Tibial artery (tissue), 4 donors: ENCODE measurements at regions not wholly inside any gene's neighbourhood (a gene's known extent, or its start where the extent isn't known, plus 50 kb on each side); places are given as distances from the start of the nearest gene placed in this dataset.

Experiments
- DNase-seq, 2 donors: peaks; one replicate each; pipeline ENCODE4 v3.0.0-alpha.2; 2019
- H3K27ac ChIP-seq, 2 donors: fragments of 200-600 bp; sonication (generic) in 1 of 2; 1 replicate in 1 of 2; 2 replicates in 1 of 2; pipeline ENCODE4 v1.5.1; 2018 to 2019; ENCODE audit warnings: mild to moderate bottlenecking in 1 of 2
- H3K27me3 ChIP-seq, 2 donors: fragments of 200-600 bp; sonication (generic) in 1 of 2; one replicate each; pipeline versions ENCODE4 v1.5.1 to v1.6.0; 2016 to 2019
- H3K36me3 ChIP-seq, 3 donors: fragments of 200-600 bp; sonication (generic) in 2 of 3; one replicate each; pipeline ENCODE4 v1.5.1; 2016 to 2019; ENCODE audit warnings: mild to moderate bottlenecking in 2 of 3
- H3K4me1 ChIP-seq, 4 donors: fragments of 200-600 bp; sonication (generic) in 2 of 4; 1 replicate in 3 of 4; 2 replicates in 1 of 4; pipeline ENCODE4 v1.5.1; 2016 to 2019
- H3K4me3 ChIP-seq, 2 donors: fragments of 200-600 bp; sonication (generic) in 1 of 2; 1 replicate in 1 of 2; 2 replicates in 1 of 2; pipeline ENCODE4 v1.5.1; 2018 to 2019; ENCODE audit warnings: mild to moderate bottlenecking in 2 of 2
- H3K9me3 ChIP-seq, 3 donors: fragments of 200-600 bp; sonication (generic) in 1 of 3; one replicate each; pipeline ENCODE4 v1.5.1; 2016 to 2019
- CTCF ChIP-seq, 2 experiments: fragments of 200-600 bp in 1 of 2; fragments of 450-650 bp in 1 of 2; IDR thresholded peaks; one replicate each; pipeline ENCODE4 v1.5.1; 2017 to 2019; ENCODE audit warnings: antibody characterized with exemption in 2 of 2, mild to moderate bottlenecking in 1 of 2, moderate library complexity in 1 of 2
- intact Hi-C: fragments of 100-400 bp; cut with DNase I; formaldehyde crosslinking; loops from one replicate; pipeline ENCODE4 v1.15.0; 2023; ENCODE audit warnings: low total_unique reads

- H3K4me3 ChIP-seq, result no peak overlapping the region
- intact Hi-C loops, result loop anchor here (10.0 kb wide), 1 partner anchor 589 kb away; no protein-coding TSS in a partner anchor
- DNase-seq, result peak in 1 of 2 donors; percentile 25
- H3K27ac ChIP-seq, result no peak overlapping the region
- peaks cover 0 to 11% (median 0%) of the 10 kb centered on the region in 3 donors for H3K9me3 ChIP-seq
- peak; percentile 32 to 52 for TF ChIP-seq CTCF (IDR thresholded peaks at IDR 0.05)
- peaks cover 0 to 10% (median 2%) of the 10 kb centered on the region in 4 donors for H3K4me1 ChIP-seq
- no peaks in the 10 kb centered on the region for H3K27me3 ChIP-seq
- no peaks in the 10 kb centered on the region for H3K36me3 ChIP-seq
Measured at GRCh38 chr13:79775830-79776229, 294.9 kb downstream of the NDFIP2 start.

- intact Hi-C loops, result loop anchor here (10.0 kb wide), 1 partner anchor 592 kb away; no protein-coding TSS in a partner anchor
- no peaks in the 10 kb centered on the region for H3K36me3 ChIP-seq
Measured at GRCh38 chr13:79772811-79773210, 291.9 kb downstream of the NDFIP2 start.

GRCh38 chr13:79771493-79771892 is 290.5 kb downstream of the NDFIP2 start:
- intact Hi-C loops, result loop anchor here (10.0 kb wide), 1 partner anchor 593 kb away; no protein-coding TSS in a partner anchor
- no peak overlapping the region for H3K4me3 ChIP-seq

More at GRCh38 chr13:79772811-79773210, 291.9 kb downstream of the NDFIP2 start:
- Histone ChIP-seq H3K27me3 (no peaks in the 10 kb centered on the region), H3K27ac (no peak overlapping the region), H3K4me1 (no peaks in the 10 kb centered on the region), H3K4me3 (no peak overlapping the region), H3K9me3 (peaks cover 0 to 16% (median 0%) of the 10 kb centered on the region in 3 donors)
- no peak for DNase-seq
- no peak for TF ChIP-seq CTCF (IDR thresholded peaks at IDR 0.05)

GRCh38 chr13:79770056-79770455 is 289.1 kb downstream of the NDFIP2 start:
- Histone ChIP-seq H3K4me3 (no peak overlapping the region), H3K27me3 (no peaks in the 10 kb centered on the region), H3K4me1 (no peaks in the 10 kb centered on the region), H3K36me3 (no peaks in the 10 kb centered on the region), H3K27ac (no peak overlapping the region), H3K9me3 (peaks cover 0 to 16% (median 0%) of the 10 kb centered on the region in 3 donors)
- no peak for DNase-seq
- intact Hi-C loops, result loop anchor here (10.0 kb wide), 1 partner anchor 595 kb away; no protein-coding TSS in a partner anchor
- TF ChIP-seq CTCF (IDR thresholded peaks at IDR 0.05), result no peak

More at GRCh38 chr13:79771493-79771892, 290.5 kb downstream of the NDFIP2 start:
- DNase-seq, result no peak
- peaks cover 0 to 16% (median 0%) of the 10 kb centered on the region in 3 donors for H3K9me3 ChIP-seq
- no peaks in the 10 kb centered on the region for H3K27me3 ChIP-seq
- no peak for TF ChIP-seq CTCF (IDR thresholded peaks at IDR 0.05)
- H3K27ac ChIP-seq, result no peak overlapping the region
- no peaks in the 10 kb centered on the region for H3K36me3 ChIP-seq
- no peaks in the 10 kb centered on the region for H3K4me1 ChIP-seq

GRCh38 chr13:79767126-79767525 is 286.2 kb downstream of the NDFIP2 start:
- Histone ChIP-seq H3K27me3 (no peaks in the 10 kb centered on the region), H3K4me3 (no peak overlapping the region), H3K27ac (no peak overlapping the region), H3K4me1 (no peaks in the 10 kb centered on the region), H3K9me3 (peaks cover 0 to 13% (median 0%) of the 10 kb centered on the region in 3 donors), H3K36me3 (no peaks in the 10 kb centered on the region)
- TF ChIP-seq CTCF (IDR thresholded peaks at IDR 0.05), result no peak
- DNase-seq, result no peak
- intact Hi-C loops, result no loop called here
